ENCODE measurements at regions not wholly inside any gene's neighbourhood (a gene's known extent, or its start where the extent isn't known, plus 50 kb on each side); places are given as distances from the start of the nearest gene placed in this dataset.

DNA sequence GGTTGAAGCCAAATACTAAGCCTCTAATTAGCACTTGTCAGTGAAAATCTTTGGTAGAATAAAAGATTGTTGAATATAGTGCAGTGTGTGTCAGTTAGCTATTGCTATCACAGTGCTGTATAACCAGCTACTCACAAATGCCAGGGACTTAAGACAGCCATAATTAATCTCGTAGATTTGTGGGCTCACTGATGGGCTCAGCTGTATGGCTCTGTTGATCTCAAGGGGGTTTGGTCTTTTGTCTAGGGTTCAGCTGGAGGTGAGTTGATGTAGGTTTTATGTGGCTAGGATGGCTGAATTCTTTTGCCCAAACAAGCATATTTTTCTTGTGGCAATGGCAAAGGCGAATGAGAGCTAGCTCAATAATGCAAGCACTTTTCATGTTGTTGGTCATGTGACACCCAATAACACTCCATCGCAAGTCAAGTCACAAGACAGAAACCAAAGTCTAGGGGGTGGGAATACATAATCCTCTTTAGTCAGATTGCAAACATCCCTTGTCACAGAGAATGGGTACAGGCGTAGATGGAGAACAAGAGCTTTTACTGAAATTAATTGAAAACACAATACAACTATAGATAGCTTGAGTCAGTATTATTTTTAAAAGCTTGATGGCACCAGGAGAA is 121.7 kb upstream of the EDNRB start:
- H3K27ac ChIP-seq (ENCODE audit: insufficient read depth, low read depth, low read length): no peak overlapping the region
- intact Hi-C loops (cut with micrococcal nuclease): no loop called here
- ChIA-PET CTCF (interaction anchor here (0.7 to 1.0 kb wide), 2 partner anchors 10 to 81 kb away, joined by 3 read pairs; no protein-coding TSS in a partner anchor), POLR2A (no interaction called here)
- H3K9ac ChIP-seq (replicated peaks; ENCODE audit: extremely low read depth, insufficient read depth, low read length): no peak overlapping the region
- H3K4me2 ChIP-seq (ENCODE audit: insufficient read depth, low read length): no peak overlapping the region
- BruUV-seq (replicated peaks): no TSS peak
- H3K79me2 ChIP-seq (ENCODE audit: control insufficient read depth, insufficient read depth, low read length): no peaks in the 10 kb centered on the region
- H3K9me1 ChIP-seq (replicated peaks; ENCODE audit: control insufficient read depth, extremely low read depth, insufficient read depth, low read length): no peaks in the 10 kb centered on the region
- dilution Hi-C loops (cut with MboI; ENCODE audit: extremely low pct_ligation_motif_present, low sequenced_read_pairs): no loop called here
- H3K9me3 ChIP-seq (replicated peaks; ENCODE audit: control insufficient read depth, insufficient read depth, low read length): no peaks in the 10 kb centered on the region
- H3K4me1 ChIP-seq (ENCODE audit: control insufficient read depth, extremely low read depth, insufficient read depth, low read length): no peaks in the 10 kb centered on the region
- H3K27me3 ChIP-seq (ENCODE audit: control insufficient read depth in 2 of 2, insufficient read depth in 2 of 2, low read length in 2 of 2): no peaks in the 10 kb centered on the region
- no peaks in the 10 kb centered on the region for H4K20me1 ChIP-seq (replicated peaks; ENCODE audit: control insufficient read depth, extremely low read depth, insufficient read depth, low read length)
- DNase-seq (ENCODE audit: low read depth, low spot score): no peak
- no peak overlapping the region for H2AFZ ChIP-seq (ENCODE audit: low read depth, low read length)
- H3K36me3 ChIP-seq (ENCODE audit: control insufficient read depth in 2 of 2, extremely low read depth in 1 of 2, insufficient read depth in 2 of 2, low read length in 2 of 2): no peaks in the 10 kb centered on the region
- TF ChIP-seq MAX (IDR thresholded peaks at IDR 0.05; ENCODE audit: insufficient read depth, insufficient read length) (no peak), EZH2 (IDR thresholded peaks at IDR 0.05; ENCODE audit: borderline replicate concordance, low read depth, low read length, severe bottlenecking) (no peak), GATA2 (IDR thresholded peaks at IDR 0.05; ENCODE audit: insufficient read depth, insufficient read length, low read depth, low read length) (no peak), JUN (IDR thresholded peaks at IDR 0.05; ENCODE audit: borderline replicate concordance, insufficient read depth, insufficient read length, low read depth) (no peak), POLR2A (IDR thresholded peaks at IDR 0.05; ENCODE audit: low read depth, low read length) (no peak)
- TF ChIP-seq, protein P1, sequence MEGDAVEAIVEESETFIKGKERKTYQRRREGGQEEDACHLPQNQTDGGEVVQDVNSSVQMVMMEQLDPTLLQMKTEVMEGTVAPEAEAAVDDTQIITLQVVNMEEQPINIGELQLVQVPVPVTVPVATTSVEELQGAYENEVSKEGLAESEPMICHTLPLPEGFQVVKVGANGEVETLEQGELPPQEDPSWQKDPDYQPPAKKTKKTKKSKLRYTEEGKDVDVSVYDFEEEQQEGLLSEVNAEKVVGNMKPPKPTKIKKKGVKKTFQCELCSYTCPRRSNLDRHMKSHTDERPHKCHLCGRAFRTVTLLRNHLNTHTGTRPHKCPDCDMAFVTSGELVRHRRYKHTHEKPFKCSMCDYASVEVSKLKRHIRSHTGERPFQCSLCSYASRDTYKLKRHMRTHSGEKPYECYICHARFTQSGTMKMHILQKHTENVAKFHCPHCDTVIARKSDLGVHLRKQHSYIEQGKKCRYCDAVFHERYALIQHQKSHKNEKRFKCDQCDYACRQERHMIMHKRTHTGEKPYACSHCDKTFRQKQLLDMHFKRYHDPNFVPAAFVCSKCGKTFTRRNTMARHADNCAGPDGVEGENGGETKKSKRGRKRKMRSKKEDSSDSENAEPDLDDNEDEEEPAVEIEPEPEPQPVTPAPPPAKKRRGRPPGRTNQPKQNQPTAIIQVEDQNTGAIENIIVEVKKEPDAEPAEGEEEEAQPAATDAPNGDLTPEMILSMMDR (IDR thresholded peaks at IDR 0.05; ENCODE audit: extremely low read depth in 1 of 2, insufficient read depth in 1 of 2, low read depth in 1 of 2, low read length in 2 of 2): no peak
- H3K4me3 ChIP-seq (replicated peaks in 1 of 3; ENCODE audit: insufficient read depth in 1 of 3, low read depth in 1 of 3, low read length in 3 of 3): no peak overlapping the region
- FAIRE-seq: no peak
